Liver (tissue), 8 donors: ENCODE measurements at regions not wholly inside any gene's neighbourhood (a gene's known extent, or its start where the extent isn't known, plus 50 kb on each side); places are given as distances from the start of the nearest gene placed in this dataset.

Experiments used
- DNase-seq: peaks from one replicate; pipeline ENCODE4 v3.0.0-alpha.2; 2017; ENCODE audit warnings: low spot score
- H3K27ac ChIP-seq, 2 donors: one replicate each; pipeline ENCODE4 v1.7.0; 2013; ENCODE audit warnings: inconsistent platforms in 2 of 2, low read length in 2 of 2, control low read depth in 1 of 2, low read depth in 1 of 2, mild to moderate bottlenecking in 1 of 2
- H3K27me3 ChIP-seq, 4 donors: one replicate each; pipeline versions ENCODE4 v1.6.1 to v1.7.0; 2013; ENCODE audit warnings: low read length in 3 of 4, inconsistent platforms in 1 of 4, mild to moderate bottlenecking in 1 of 4, moderate library complexity in 1 of 4; ENCODE audit not compliant: control insufficient read depth in 4 of 4, insufficient read depth in 4 of 4
- H3K36me3 ChIP-seq, 4 donors: one replicate each; pipeline versions ENCODE4 v1.6.1 to v1.7.0; 2013; ENCODE audit warnings: low read length in 3 of 4, mild to moderate bottlenecking in 3 of 4, low read depth in 1 of 4, moderate library complexity in 1 of 4; ENCODE audit not compliant: control insufficient read depth in 4 of 4, insufficient read depth in 3 of 4
- H3K4me1 ChIP-seq, 4 donors: one replicate each; pipeline versions ENCODE4 v1.6.1 to v1.7.0; 2013; ENCODE audit warnings: low read length in 3 of 4, mild to moderate bottlenecking in 3 of 4, moderate library complexity in 1 of 4; ENCODE audit not compliant: control insufficient read depth in 4 of 4, insufficient read depth in 4 of 4
- H3K4me3 ChIP-seq, 3 donors: one replicate each; pipeline versions ENCODE4 v1.6.1 to v1.7.0; 2013; ENCODE audit warnings: low read length in 3 of 3, control low read depth in 1 of 3, low read depth in 1 of 3, mild to moderate bottlenecking in 1 of 3
- H3K9ac ChIP-seq, 2 donors: one replicate each; pipeline ENCODE4 v1.7.0; 2013; ENCODE audit warnings: low read length in 2 of 2, mild to moderate bottlenecking in 2 of 2, moderate library complexity in 2 of 2, control low read depth in 1 of 2, low read depth in 1 of 2
- H3K9me3 ChIP-seq, 4 donors: one replicate each; pipeline versions ENCODE4 v1.6.1 to v1.7.0; 2013; ENCODE audit warnings: low read length in 3 of 4; ENCODE audit not compliant: control insufficient read depth in 4 of 4
- ATF3 ChIP-seq: IDR thresholded peaks from 2 replicates; pipeline ENCODE4 v1.6.1; 2016; ENCODE audit warnings: antibody characterized with exemption
- CTCF ChIP-seq: fragments of 150-350 bp; IDR thresholded peaks from 2 replicates; pipeline ENCODE4 v1.5.1; 2017; ENCODE audit warnings: improper control_type of control experiment, low read depth, low read length; ENCODE audit not compliant: missing input control
- EGR1 ChIP-seq, 2 donors: IDR thresholded peaks; 2 replicates each; pipeline ENCODE4 v1.6.1; 2016 to 2018; ENCODE audit warnings: antibody characterized with exemption in 2 of 2, low read depth in 2 of 2
- FOXA2 ChIP-seq: IDR thresholded peaks from 2 replicates; pipeline ENCODE4 v1.6.1; 2016; ENCODE audit warnings: antibody characterized with exemption
- GABPA ChIP-seq, 2 donors: IDR thresholded peaks in 1 of 2; conservative IDR thresholded peaks in 1 of 2; 2 replicates each; pipeline ENCODE4 v1.6.1; 2016; ENCODE audit warnings: antibody characterized with exemption in 2 of 2, mild to moderate bottlenecking in 1 of 2, moderate library complexity in 1 of 2
- HNF4A ChIP-seq, 2 donors: conservative IDR thresholded peaks; 2 replicates each; pipeline ENCODE4 v1.6.1; 2016; ENCODE audit warnings: antibody characterized with exemption in 2 of 2, mild to moderate bottlenecking in 2 of 2
- HNF4G ChIP-seq: IDR thresholded peaks from 2 replicates; pipeline ENCODE4 v1.6.1; 2016; ENCODE audit warnings: antibody characterized with exemption
- JUND ChIP-seq, 2 donors: IDR thresholded peaks; 2 replicates each; pipeline ENCODE4 v1.6.1; 2016; ENCODE audit warnings: antibody characterized with exemption in 2 of 2
- MAX ChIP-seq: IDR thresholded peaks from 2 replicates; pipeline ENCODE4 v1.6.1; 2016; ENCODE audit warnings: antibody characterized with exemption
- NR2F2 ChIP-seq: IDR thresholded peaks from 2 replicates; pipeline ENCODE4 v1.6.1; 2016; ENCODE audit warnings: antibody characterized with exemption
- RAD21 ChIP-seq, 2 donors: IDR thresholded peaks; 2 replicates each; pipeline ENCODE4 v1.6.1; 2016; ENCODE audit warnings: antibody characterized with exemption in 2 of 2, mild to moderate bottlenecking in 2 of 2
- REST ChIP-seq: IDR thresholded peaks from 2 replicates; pipeline ENCODE4 v1.6.1; 2016; ENCODE audit warnings: antibody characterized with exemption, mild to moderate bottlenecking
- RXRA ChIP-seq, 2 donors: IDR thresholded peaks; 2 replicates each; pipeline ENCODE4 v1.6.1; 2017 to 2018; ENCODE audit warnings: antibody characterized with exemption in 2 of 2, mild to moderate bottlenecking in 1 of 2
- SP1 ChIP-seq: IDR thresholded peaks from 2 replicates; pipeline ENCODE4 v1.6.1; 2018; ENCODE audit warnings: antibody characterized with exemption, mild to moderate bottlenecking
- TAF1 ChIP-seq: conservative IDR thresholded peaks from 2 replicates; pipeline ENCODE4 v1.6.1; 2016; ENCODE audit warnings: antibody characterized with exemption, mild to moderate bottlenecking
- YY1 ChIP-seq: IDR thresholded peaks from 2 replicates; pipeline ENCODE4 v1.6.1; 2016; ENCODE audit warnings: antibody characterized with exemption, mild to moderate bottlenecking
- WGBS: extraction: QIAGEN DNeasy Blood & Tissue Kit; methylation state at CpG from one replicate; pipeline ENCODE4 v1.1.7; 2013; 5-methylcytosine and 5-hydroxymethylcytosine counted together
- donor health status: healthy.
- donor health status: healthy.
- donor health status: healthy.
- donor health status: healthy.
- donor health status: healthy.

- no peak for TF ChIP-seq GABPA (IDR thresholded peaks at IDR 0.05 in 1 of 2, conservative IDR thresholded peaks at IDR 0.05 in 1 of 2)
- TF ChIP-seq YY1 = no peak
- TF ChIP-seq ATF3 = no peak
- no peak for TF ChIP-seq JUND (IDR thresholded peaks at IDR 0.05)
Observed at GRCh38 chr18:76715012-76715610, 107.2 kb upstream of the ZNF236 start (continued).

GRCh38 chr18:76713432-76713831 lies 108.9 kb upstream of the ZNF236 start:
- H3K9ac ChIP-seq = no peak overlapping the region
- no peaks in the 10 kb centered on the region for H3K9me3 ChIP-seq
- H3K27ac ChIP-seq = no peak overlapping the region
- H3K36me3 ChIP-seq = no peaks in the 10 kb centered on the region
- peaks cover 0 to 2% (median 2%) of the 10 kb centered on the region in 4 donors for H3K4me1 ChIP-seq
- TF ChIP-seq ATF3 = no peak
- TF ChIP-seq HNF4G = no peak
- no peak for TF ChIP-seq YY1
- no peak for TF ChIP-seq HNF4A (conservative IDR thresholded peaks at IDR 0.05)
- TF ChIP-seq NR2F2 = no peak
- TF ChIP-seq TAF1 = no peak
- no peak for TF ChIP-seq REST
- TF ChIP-seq CTCF = no peak
- no peak for TF ChIP-seq SP1
- no peak for TF ChIP-seq RXRA (IDR thresholded peaks at IDR 0.05)
- no peak for TF ChIP-seq MAX
- no peak for TF ChIP-seq RAD21 (IDR thresholded peaks at IDR 0.05)
- no peak for TF ChIP-seq GABPA (IDR thresholded peaks at IDR 0.05 in 1 of 2, conservative IDR thresholded peaks at IDR 0.05 in 1 of 2)
- no peak for TF ChIP-seq EGR1 (IDR thresholded peaks at IDR 0.05; ENCODE audit: low read depth in 2 of 2)
- no peak for TF ChIP-seq FOXA2
- H3K27me3 ChIP-seq = no peaks in the 10 kb centered on the region
- H3K4me3 ChIP-seq = no peak overlapping the region
- no peak for DNase-seq
- WGBS = 96% methylated on average over 8 of the region's 8 CpGs
